IMR-90 (cell line): ENCODE measurements at regions not wholly inside any gene's neighbourhood (a gene's known extent, or its start where the extent isn't known, plus 50 kb on each side); places are given as distances from the start of the nearest gene placed in this dataset.

Experiments
- BHLHE40 ChIP-seq: fragments of 150-350 bp; IDR thresholded peaks from 2 replicates; pipeline ENCODE4 v1.6.1; 2016; ENCODE audit warnings: mild to moderate bottlenecking, low read depth, low read length
- CHD1 ChIP-seq: IDR thresholded peaks from 2 replicates; pipeline ENCODE4 v1.6.1; 2012; ENCODE audit warnings: low read depth, low read length, improper control_type of control experiment
- MAFK ChIP-seq: IDR thresholded peaks from 2 replicates; pipeline ENCODE4 v1.6.1; 2012; ENCODE audit warnings: low read depth, low read length, improper control_type of control experiment
- POLR2A ChIP-seq: IDR thresholded peaks from 2 replicates; pipeline ENCODE4 v1.6.1; 2012; ENCODE audit warnings: mild to moderate bottlenecking, low read depth, low read length
- RAD21 ChIP-seq: IDR thresholded peaks from 2 replicates; pipeline ENCODE4 v1.6.1; 2012; ENCODE audit warnings: low read length, improper control_type of control experiment
- RCOR1 ChIP-seq: IDR thresholded peaks from 2 replicates; pipeline ENCODE4 v1.6.1; 2012; ENCODE audit warnings: mild to moderate bottlenecking, low read length, improper control_type of control experiment; ENCODE audit not compliant: insufficient replicate concordance
- SMC3 ChIP-seq: fragments of 150-350 bp; IDR thresholded peaks from 2 replicates; pipeline ENCODE4 v1.6.1; 2016; ENCODE audit warnings: low read depth, mild to moderate bottlenecking, antibody characterized with exemption, low read length, moderate library complexity
- TF ChIP-seq, protein P1 (sequence below): conservative IDR thresholded peaks from 2 replicates; pipeline ENCODE4 v1.5.1; 2012; ENCODE audit warnings: mild to moderate bottlenecking, low read depth, low read length, improper control_type of control experiment
- TF ChIP-seq, protein P2 (sequence below): fragments of 150-350 bp; IDR thresholded peaks from 2 replicates; pipeline ENCODE4 v1.6.1; 2016; ENCODE audit warnings: low read depth, mild to moderate bottlenecking, low read length, moderate library complexity, borderline replicate concordance
- TF ChIP-seq, protein P3 (sequence below): fragments of 150-350 bp; IDR thresholded peaks from 2 replicates; pipeline ENCODE4 v1.6.1; 2017; ENCODE audit warnings: mild to moderate bottlenecking, antibody characterized with exemption, low read length, low read depth

DNA sequence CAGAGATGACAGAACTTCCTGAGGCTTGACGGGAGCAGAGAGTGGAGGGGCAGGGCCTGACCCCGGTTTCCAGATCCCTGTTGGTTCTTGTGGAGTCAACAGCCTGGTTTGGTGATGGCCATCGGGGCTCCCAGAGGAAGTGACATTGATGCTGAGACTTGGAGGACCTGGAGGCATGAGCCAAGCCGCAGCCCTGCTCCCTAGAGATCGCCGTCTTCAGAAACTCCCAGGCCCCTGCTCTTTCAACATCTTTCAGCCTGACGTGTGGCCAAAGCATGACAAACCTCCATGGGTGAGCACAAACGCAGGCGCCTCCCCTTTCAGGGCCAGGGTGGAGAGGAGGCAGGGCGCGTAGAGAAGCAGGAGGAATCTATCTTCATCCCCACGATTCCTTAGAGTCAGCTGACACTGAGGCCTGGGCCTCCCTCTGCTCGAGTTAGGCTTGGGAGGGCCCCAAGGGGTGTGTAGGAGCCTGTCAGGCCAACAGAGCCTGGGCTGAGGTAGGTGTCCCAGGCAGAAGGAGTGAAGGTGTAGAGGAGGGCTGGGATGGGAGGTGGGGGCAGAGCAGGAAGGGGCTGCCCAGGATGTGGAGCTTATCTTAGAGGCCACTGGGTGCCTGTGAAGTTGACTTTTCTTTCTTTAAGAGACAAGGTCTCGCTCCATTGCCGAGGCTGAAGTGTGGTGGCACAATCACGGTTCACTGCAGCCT lies 56.1 kb upstream of the MED9 start:
- TF ChIP-seq, protein P1, sequence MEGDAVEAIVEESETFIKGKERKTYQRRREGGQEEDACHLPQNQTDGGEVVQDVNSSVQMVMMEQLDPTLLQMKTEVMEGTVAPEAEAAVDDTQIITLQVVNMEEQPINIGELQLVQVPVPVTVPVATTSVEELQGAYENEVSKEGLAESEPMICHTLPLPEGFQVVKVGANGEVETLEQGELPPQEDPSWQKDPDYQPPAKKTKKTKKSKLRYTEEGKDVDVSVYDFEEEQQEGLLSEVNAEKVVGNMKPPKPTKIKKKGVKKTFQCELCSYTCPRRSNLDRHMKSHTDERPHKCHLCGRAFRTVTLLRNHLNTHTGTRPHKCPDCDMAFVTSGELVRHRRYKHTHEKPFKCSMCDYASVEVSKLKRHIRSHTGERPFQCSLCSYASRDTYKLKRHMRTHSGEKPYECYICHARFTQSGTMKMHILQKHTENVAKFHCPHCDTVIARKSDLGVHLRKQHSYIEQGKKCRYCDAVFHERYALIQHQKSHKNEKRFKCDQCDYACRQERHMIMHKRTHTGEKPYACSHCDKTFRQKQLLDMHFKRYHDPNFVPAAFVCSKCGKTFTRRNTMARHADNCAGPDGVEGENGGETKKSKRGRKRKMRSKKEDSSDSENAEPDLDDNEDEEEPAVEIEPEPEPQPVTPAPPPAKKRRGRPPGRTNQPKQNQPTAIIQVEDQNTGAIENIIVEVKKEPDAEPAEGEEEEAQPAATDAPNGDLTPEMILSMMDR, result no peak
- TF ChIP-seq POLR2A (no peak), SMC3 (no peak), MAFK (no peak), RAD21 (no peak), CHD1 (no peak), RCOR1 (no peak), BHLHE40 (no peak)
- TF ChIP-seq, protein P2, sequence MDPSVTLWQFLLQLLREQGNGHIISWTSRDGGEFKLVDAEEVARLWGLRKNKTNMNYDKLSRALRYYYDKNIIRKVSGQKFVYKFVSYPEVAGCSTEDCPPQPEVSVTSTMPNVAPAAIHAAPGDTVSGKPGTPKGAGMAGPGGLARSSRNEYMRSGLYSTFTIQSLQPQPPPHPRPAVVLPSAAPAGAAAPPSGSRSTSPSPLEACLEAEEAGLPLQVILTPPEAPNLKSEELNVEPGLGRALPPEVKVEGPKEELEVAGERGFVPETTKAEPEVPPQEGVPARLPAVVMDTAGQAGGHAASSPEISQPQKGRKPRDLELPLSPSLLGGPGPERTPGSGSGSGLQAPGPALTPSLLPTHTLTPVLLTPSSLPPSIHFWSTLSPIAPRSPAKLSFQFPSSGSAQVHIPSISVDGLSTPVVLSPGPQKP, result no peak
- TF ChIP-seq, protein P3, sequence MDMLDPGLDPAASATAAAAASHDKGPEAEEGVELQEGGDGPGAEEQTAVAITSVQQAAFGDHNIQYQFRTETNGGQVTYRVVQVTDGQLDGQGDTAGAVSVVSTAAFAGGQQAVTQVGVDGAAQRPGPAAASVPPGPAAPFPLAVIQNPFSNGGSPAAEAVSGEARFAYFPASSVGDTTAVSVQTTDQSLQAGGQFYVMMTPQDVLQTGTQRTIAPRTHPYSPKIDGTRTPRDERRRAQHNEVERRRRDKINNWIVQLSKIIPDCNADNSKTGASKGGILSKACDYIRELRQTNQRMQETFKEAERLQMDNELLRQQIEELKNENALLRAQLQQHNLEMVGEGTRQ, result no peak
